Ishikawa (cell line): ENCODE measurements at regions not wholly inside any gene's neighbourhood (a gene's known extent, or its start where the extent isn't known, plus 50 kb on each side); places are given as distances from the start of the nearest gene placed in this dataset.

Experiments
- CEBPB ChIP-seq: IDR thresholded peaks from 2 replicates; pipeline ENCODE4 v1.6.1; 2012
- CREB1 ChIP-seq: IDR thresholded peaks from 2 replicates; pipeline ENCODE4 v1.6.1; 2012; ENCODE audit warnings: low read depth
- EGR1 ChIP-seq: IDR thresholded peaks from 2 replicates; pipeline ENCODE4 v1.6.1; 2012
- EP300 ChIP-seq: IDR thresholded peaks from 2 replicates; pipeline ENCODE4 v1.6.1; 2012; ENCODE audit warnings: borderline replicate concordance
- FOXM1 ChIP-seq: IDR thresholded peaks from 2 replicates; pipeline ENCODE4 v1.6.1; 2012; ENCODE audit warnings: low read depth, borderline replicate concordance
- MAX ChIP-seq: IDR thresholded peaks from 2 replicates; pipeline ENCODE4 v1.6.1; 2012
- NFIC ChIP-seq: IDR thresholded peaks from 2 replicates; pipeline ENCODE4 v1.6.1; 2012
- RAD21 ChIP-seq: IDR thresholded peaks from 2 replicates; pipeline ENCODE4 v1.6.1; 2012; ENCODE audit warnings: low read depth
- REST ChIP-seq: IDR thresholded peaks from 2 replicates; pipeline ENCODE4 v1.6.1; 2012; ENCODE audit warnings: low read depth, mild to moderate bottlenecking
- TAF1 ChIP-seq: IDR thresholded peaks from 2 replicates; pipeline ENCODE4 v1.6.1; 2012; ENCODE audit warnings: low read depth, mild to moderate bottlenecking
- TCF12 ChIP-seq: IDR thresholded peaks from 2 replicates; pipeline ENCODE4 v1.6.1; 2012; ENCODE audit warnings: low read depth
- TEAD4 ChIP-seq: IDR thresholded peaks from 2 replicates; pipeline ENCODE4 v1.6.1; 2012
- USF1 ChIP-seq: IDR thresholded peaks from 2 replicates; pipeline ENCODE4 v1.6.1; 2012
- YY1 ChIP-seq: IDR thresholded peaks from 2 replicates; pipeline ENCODE4 v1.6.1; 2012; ENCODE audit warnings: low read depth
- ZBTB7A ChIP-seq: IDR thresholded peaks from 2 replicates; pipeline ENCODE4 v1.6.1; 2012; ENCODE audit warnings: low read depth

- TF ChIP-seq TCF12 (no peak), EGR1 (no peak), RAD21 (no peak), NFIC (no peak), USF1 (no peak), TAF1 (no peak), ZBTB7A (no peak), YY1 (no peak), CREB1 (no peak), REST (no peak), FOXM1 (no peak), MAX (no peak), TEAD4 (no peak), EP300 (no peak), CEBPB (no peak)
These were observed 130.6 kb upstream of the IGSF10 start for GRCh38 chr3:151591441-151591840.

- TF ChIP-seq REST (no peak), ZBTB7A (no peak), NFIC (no peak), TAF1 (no peak), TEAD4 (no peak), MAX (no peak)
These were observed 128.4 kb upstream of the IGSF10 start for GRCh38 chr3:151589311-151589710.

GRCh38 chr3:151584566-151584965, 123.7 kb upstream of the IGSF10 start:
- no peak for TF ChIP-seq USF1
- TF ChIP-seq RAD21, result no peak
- TF ChIP-seq TAF1, result no peak
- no peak for TF ChIP-seq CEBPB
- no peak for TF ChIP-seq TEAD4
- TF ChIP-seq EP300, result no peak
- TF ChIP-seq FOXM1, result no peak
- no peak for TF ChIP-seq TCF12
- TF ChIP-seq CREB1, result no peak
- TF ChIP-seq NFIC, result no peak
- no peak for TF ChIP-seq YY1

GRCh38 chr3:151581035-151581434, 120.2 kb upstream of the IGSF10 start:
- TF ChIP-seq EP300 (no peak), FOXM1 (no peak), CEBPB (no peak), TAF1 (no peak), TEAD4 (no peak), USF1 (no peak), TCF12 (no peak), EGR1 (no peak), CREB1 (no peak), NFIC (no peak), REST (no peak), YY1 (no peak), RAD21 (no peak), MAX (no peak), ZBTB7A (no peak)
